MM.1S (cell line): ENCODE measurements at regions not wholly inside any gene's neighbourhood (a gene's known extent, or its start where the extent isn't known, plus 50 kb on each side); places are given as distances from the start of the nearest gene placed in this dataset.

Source experiments
- EZH2 ChIP-seq: fragments of 300-600 bp; sonication (generic); optimal IDR thresholded peaks from 2 replicates; pipeline ENCODE3; 2017; ENCODE audit warnings: low read depth, mild to moderate bottlenecking, antibody characterized with exemption, low read length, mixed read lengths
- EZH2phosphoT487 ChIP-seq: fragments of 300-600 bp; sonication (generic); IDR thresholded peaks from 2 replicates; pipeline ENCODE4 v1.6.1; 2018; ENCODE audit warnings: antibody characterized with exemption, low read length
- TF ChIP-seq, protein P1 (sequence below): fragments of 300-600 bp; sonication (generic); IDR thresholded peaks from 2 replicates; pipeline ENCODE4 v1.5.1; 2016; ENCODE audit warnings: antibody characterized with exemption, low read length, mixed read lengths

DNA sequence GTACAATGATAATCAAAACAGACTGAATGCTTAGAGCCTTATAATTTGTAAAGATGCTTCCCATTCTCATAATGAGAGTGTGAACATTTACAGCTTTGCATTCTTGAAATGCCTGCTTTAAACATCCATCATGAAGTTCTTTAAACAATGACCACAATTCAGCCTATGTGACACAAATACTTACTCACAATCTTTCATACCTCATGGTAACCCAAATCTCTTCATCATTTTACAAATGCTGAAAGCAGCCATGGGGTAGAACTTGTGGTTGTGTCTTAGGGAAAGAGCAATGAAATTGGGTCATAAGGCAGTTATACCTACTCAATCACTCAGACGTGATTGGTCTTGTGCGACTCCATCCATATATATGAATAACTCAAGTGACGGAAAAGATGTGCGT, 140.7 kb downstream of the RND3 start:
- TF ChIP-seq, protein P1, sequence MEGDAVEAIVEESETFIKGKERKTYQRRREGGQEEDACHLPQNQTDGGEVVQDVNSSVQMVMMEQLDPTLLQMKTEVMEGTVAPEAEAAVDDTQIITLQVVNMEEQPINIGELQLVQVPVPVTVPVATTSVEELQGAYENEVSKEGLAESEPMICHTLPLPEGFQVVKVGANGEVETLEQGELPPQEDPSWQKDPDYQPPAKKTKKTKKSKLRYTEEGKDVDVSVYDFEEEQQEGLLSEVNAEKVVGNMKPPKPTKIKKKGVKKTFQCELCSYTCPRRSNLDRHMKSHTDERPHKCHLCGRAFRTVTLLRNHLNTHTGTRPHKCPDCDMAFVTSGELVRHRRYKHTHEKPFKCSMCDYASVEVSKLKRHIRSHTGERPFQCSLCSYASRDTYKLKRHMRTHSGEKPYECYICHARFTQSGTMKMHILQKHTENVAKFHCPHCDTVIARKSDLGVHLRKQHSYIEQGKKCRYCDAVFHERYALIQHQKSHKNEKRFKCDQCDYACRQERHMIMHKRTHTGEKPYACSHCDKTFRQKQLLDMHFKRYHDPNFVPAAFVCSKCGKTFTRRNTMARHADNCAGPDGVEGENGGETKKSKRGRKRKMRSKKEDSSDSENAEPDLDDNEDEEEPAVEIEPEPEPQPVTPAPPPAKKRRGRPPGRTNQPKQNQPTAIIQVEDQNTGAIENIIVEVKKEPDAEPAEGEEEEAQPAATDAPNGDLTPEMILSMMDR: no peak
- no peak for TF ChIP-seq EZH2phosphoT487
- no peak for TF ChIP-seq EZH2
